CD4-positive, alpha-beta T cell treated with Interleukin-15 for 1 hour (primary cell): ENCODE measurements at regions not wholly inside any gene's neighbourhood (a gene's known extent, or its start where the extent isn't known, plus 50 kb on each side); places are given as distances from the start of the nearest gene placed in this dataset.

Experiments
- DNase-seq: peaks from one replicate; pipeline ENCODE4 v3.0.0-alpha.2; 2020

DNA sequence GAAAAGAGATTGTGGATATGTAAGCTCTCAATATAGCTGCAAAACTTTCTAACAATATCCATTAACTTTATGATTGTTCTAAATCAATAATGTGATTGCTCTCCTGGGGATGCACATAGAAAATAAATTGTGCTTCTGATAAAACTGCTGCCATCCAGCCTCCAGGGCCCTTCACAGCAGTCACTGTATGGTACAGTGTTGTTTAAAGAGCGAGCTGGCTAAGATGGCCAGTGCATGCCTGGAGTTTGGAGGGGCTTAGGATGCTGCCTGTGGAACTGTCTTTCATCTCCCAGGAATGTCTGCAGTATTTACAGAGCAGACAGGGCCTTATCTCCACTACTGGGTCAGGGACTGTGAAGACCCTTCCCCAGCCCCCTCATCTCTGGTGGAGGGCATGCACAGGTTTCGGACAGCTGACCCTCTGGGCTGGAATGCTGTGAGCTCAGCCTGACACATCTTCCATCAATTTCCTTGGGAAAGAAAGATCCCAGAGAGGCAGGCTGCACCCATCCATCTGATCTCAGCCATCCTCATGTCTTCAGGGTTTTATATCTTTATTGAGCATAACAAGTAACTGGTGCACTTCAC lies 137.0 kb downstream of the PLPP3 start:
- DNase-seq, result no peak

DNA sequence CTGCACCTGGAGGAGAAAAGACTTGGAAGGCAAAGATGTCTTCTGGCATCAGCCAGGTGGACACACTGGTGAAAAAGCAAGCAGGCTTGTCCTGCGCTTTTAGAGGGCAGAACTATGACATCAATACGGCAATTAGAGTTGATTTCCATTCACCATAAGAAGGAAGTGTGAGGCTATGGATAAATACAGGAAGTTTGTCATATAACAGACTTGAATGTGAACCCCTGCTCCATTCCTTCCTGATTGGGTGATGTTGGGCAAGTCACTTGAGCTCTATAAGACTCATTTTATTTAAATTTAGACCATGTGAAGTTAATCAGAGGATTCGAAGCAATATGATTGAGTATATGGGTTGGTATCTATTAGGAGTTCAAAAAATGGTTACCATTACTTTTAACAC lies 137.8 kb downstream of the PLPP3 start:
- DNase-seq, result no peak

DNA sequence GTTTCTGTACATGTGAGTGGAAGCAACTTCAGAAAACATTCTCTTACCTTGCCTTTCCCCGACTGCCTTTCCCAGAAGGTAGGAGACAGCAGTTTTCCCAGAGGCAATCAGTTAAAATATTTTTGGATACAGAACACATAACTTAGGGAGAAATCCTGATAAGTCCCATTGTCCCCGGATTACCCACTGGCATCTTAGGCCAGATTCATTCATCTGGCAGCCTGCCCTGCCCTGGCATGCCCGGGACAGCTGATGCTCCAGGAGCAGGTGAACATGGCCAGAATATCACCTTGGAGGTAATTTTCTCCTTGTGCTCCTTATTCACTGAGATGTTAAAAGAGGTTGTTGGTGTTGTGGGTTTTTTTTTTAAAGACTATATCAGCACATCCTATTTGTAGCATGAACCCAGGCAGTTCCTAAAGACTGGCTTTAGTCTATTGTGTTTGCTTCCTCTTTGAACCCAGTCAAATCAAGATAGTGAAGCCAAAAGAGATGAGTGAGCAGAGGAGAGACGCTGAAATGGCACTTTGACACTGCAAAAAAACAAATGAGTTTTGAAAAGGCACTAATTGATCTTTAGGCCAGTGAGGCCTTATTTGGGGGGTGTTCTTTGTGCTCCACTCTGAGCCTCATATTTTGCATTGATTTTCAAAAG lies 139.6 kb downstream of the PLPP3 start:
- DNase-seq, result no peak

DNA sequence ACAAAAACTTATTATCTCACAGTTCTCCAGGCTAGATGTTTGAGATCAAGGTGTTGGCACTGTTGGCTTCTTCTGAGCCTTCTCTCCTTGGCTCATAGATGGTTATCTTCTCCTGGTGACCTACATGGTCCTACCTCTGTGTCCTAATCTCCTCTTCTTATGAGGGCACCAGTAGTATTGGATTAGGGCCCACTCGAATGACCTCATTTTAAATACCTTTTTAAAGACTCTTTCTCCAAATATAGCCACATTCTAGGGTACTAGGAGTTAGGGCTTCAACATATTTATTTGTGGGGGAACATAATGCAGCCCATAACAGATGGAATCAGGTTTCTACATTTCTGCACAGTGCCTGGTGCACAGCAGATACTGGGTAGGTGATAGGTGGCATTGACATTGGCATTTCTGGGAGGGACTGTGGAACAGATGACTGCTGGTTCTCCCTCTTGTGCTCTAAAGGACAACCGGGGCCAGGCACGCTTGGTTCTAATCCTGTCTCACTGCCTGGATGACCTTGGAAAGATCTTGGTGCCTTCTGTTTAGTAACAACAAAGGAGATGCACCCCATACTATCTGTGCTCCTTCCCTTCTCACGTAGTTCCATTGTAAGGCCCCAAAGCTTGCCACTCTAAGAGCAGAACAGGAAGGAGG lies 140.3 kb downstream of the PLPP3 start:
- DNase-seq, result no peak

DNA sequence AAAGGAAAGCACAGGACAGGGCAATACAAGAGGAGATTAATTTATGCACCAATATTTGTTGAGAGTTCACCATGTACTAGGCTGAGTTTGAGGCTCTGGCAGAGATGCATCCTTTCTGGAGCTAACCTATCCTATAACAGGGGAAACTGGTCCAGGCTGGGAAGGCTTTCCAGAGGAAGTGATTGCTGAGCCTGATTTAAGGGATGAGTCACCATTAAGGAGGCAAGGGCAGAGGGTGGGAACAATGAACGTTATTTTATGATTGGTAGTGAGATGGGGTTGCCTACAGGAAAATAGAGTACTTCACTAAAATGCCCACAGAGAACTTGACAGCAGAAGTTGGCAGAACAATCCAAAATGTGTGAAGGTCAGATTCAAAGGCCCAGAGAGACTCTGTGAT lies 141.4 kb downstream of the PLPP3 start:
- DNase-seq, result no peak

DNA sequence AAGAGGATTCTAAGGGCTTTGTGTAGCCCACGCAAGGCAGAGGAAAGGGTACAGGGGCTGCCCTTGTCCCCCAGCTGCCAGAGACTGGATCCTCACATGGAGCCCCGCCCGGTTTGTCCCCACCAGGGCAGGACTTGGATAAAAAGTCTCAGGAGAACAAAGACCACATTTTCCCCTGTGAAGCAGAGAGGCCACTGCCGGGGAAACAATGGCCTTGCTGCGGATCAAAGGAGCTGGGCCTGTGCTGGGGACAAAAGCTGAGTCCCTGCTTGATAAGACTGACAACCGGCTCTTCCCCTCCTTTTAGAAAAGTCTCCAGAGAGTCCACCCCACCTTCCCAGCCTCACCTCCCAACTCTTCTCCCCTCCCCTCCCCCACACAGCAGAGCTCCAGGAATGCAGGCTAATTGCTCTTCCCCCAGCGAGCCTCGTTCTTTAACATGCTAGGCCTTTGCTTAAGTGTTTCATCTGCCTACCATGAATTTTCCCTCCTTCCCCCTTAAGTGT lies 142.4 kb downstream of the PLPP3 start:
- no peak for DNase-seq

DNA sequence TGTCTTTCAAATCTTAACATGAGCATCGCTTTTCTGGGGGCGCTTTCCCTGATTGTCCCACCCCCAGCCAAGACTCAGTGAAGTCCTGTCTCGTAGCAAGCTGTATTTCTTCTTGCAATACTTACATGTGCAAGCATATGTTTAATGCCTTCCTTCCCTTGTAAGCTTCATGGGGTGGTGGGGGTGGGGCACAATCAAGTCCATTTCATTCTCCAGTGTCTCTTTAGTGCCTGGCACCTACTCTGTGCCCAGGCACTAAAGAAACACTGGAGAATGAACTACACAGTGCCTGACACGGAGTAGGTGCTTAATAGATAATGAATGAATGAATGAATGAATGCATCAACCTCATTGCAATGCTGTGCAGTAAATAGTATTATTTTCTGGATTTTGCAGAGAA lies 143.1 kb downstream of the PLPP3 start:
- DNase-seq, result no peak

DNA sequence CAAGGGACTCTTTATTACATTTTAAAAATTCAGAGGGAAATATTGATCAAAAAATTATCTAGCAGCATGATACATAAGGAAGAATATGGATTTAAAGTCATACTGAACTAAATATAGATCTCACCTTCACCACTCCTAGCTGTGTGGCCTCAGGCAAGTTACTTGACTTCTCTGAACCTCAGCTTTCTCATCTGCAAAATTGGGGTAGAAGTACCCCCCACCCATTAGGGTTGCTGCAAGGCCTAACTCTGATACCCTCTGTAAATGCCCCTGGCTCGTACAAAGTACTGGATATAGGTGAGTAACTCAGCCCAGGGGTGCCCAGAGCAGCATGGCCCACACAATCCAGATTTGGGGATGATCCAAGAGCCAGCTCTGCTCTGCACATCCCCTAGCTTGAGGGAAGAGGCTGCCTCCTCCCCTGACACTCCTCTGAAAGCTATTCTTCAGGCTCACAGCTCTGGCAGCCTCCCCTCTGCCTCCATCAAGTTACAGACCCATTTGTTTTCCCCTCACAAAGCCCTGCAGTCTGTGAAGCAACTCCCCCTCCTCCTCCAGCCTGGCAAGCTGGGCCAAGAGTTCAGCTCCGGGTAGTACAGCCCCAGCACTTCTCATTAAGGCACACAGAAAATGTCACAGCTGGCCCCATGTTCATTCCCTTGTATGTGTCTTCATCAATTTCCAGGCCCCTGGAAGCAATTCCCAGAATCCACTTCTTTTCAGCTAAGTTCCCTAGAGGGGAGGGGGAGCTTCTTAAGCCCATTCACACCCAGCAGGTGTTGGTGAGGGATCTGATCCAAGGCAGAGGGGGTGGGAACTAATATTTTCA lies 143.7 kb downstream of the PLPP3 start:
- no peak for DNase-seq

DNA sequence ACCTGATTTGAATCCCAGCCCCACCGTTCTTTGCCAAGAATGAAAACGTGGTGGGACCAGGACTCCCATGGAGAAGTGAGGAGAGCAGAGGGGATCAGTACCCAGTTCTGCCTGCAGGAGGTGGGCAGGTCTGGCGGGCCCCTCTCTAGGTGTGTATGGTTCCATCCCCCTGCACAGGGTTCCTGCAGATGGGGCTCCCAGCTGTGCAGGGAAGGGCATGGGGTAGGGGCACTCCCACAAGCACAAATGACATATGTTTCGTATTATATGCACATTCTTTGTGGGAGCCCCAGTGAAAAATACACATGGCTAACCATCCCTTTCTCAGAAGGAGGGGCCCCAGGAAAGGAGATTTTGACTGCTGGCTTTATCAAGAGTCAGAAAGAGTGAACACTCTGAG lies 144.6 kb downstream of the PLPP3 start:
- no peak for DNase-seq

DNA sequence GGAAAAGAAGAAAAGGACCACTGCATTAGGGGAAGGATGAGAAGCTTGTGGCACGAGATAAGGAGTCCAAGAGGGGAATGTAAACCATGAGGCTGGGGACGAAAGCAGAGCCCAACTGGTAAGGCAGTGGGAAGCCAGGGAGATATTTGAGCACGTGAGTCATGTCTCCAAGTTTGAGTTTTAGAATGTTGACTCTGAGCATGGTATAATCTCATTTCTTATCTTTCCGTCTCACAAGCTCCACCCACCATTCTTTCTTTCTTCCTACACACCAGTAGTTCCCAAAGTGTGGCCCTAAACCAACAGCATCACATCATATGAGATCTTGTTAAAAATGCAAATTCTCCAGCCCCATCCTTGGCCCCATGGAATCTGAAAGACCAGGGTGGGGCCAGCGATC lies 145.3 kb downstream of the PLPP3 start:
- DNase-seq, result no peak

DNA sequence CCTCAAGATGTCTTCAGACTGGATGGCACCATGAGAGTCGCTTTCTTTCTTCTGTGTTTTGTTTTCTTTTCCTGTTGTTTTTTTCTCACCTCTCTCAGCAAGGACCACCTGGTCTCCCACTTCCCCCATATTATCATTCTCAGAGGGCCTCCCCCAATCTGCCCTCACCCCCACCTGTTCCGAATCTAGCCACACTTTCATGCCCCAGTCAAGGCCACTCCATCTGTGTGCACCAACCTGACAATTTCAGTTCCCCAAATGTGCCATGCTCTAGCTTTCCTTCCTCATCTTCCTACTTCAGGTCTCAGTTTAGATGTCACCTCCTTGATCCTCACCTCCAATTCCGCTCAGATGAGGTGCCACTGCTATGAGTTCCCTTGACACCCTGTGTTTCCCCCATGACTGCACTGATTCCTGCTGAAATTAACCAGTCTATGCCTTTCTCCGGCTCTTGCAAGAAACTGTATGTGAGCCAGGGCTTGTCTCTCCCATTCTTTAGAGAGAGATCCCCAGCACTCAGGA lies 146.2 kb downstream of the PLPP3 start:
- peak; percentile 29 for DNase-seq

DNA sequence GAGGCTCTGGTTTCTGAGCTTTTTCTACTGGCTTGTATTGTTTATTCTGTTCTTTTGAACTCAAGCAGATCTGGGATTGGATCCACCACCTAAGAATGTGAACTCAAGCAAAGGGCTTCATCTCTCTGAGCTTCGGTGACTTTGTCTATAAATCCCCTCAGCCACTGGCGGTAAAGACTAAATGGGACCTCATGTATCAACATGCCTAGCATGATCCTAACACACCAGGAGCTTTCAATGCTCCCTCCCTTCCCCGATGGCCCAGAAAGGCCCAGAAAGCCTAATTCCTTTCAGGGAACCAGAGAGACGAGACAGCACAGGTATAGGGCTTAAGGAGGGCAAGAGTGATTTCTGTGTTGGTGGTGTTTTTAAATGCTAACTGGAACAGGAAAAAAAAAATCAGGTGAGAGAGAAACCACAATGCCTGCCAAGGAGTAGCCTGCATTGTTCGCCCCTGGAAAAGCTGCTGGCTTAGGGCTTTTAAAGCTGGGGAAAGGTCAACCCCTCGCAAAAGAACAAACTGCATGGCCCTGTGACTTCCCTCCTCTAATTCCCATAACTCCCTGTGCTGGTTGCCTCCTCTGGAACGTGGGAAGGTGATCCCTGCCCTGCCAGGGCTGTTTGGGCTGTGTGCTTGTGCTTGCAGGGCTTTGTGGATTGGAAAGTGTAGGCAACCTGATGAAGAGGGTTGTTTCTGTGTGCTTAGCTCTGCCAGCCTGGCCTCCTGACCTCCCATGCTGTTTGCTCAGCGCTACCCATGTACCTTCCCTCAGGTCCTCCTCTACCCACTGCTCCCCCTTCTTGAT lies 147.0 kb downstream of the PLPP3 start:
- no peak for DNase-seq

DNA sequence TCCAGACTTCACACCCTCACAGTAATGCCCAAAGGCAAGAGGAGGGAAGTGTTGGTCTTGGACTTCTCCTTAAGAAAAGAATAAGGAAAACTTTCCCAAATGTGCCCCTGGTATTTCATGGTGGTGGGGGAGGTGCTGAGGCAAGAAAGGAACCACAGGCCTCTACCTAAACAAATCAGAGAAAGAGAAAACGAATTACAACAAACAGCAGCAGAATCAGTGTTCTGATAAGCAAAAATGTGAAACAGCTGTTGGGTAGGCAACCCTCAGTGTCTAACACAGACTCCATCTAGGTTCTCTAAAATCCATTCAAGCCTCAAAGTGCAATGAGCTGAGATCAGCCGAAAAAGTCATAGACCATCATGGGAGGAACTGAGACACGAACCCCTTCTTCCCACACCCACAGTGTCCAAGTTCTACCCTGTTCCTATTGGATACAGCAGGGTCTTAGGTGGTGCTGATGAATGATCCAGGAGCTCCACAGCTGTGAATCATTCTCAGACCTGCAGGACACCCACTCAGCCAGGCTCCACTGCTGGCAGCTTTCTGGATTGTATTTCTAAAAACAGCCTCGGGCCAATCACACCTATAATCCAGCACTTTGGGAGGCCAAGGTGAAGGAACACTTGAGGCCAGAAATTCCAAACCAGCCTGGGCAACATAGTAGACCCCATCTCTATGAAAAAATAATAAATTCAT lies 149.1 kb downstream of the PLPP3 start:
- no peak for DNase-seq

DNA sequence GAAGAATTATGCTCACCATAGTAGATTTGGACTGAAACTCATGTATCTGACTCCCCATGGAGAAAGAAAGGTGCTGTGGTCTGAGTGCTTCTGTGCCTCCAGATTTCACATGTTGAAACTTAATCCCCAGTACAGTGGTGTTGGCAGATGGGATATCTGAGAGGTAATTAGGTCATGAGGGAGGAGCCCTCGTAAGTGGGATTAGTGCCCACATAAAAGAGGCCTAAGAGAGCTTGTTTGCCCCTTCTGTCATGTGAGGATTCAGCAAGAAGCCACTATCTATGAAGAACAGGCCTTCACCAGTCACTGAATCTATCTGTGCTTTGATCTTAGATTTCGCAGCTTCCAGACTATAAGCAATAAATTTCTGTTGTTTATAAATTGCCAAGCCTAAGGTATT lies 150.1 kb downstream of the PLPP3 start:
- DNase-seq, result no peak

DNA sequence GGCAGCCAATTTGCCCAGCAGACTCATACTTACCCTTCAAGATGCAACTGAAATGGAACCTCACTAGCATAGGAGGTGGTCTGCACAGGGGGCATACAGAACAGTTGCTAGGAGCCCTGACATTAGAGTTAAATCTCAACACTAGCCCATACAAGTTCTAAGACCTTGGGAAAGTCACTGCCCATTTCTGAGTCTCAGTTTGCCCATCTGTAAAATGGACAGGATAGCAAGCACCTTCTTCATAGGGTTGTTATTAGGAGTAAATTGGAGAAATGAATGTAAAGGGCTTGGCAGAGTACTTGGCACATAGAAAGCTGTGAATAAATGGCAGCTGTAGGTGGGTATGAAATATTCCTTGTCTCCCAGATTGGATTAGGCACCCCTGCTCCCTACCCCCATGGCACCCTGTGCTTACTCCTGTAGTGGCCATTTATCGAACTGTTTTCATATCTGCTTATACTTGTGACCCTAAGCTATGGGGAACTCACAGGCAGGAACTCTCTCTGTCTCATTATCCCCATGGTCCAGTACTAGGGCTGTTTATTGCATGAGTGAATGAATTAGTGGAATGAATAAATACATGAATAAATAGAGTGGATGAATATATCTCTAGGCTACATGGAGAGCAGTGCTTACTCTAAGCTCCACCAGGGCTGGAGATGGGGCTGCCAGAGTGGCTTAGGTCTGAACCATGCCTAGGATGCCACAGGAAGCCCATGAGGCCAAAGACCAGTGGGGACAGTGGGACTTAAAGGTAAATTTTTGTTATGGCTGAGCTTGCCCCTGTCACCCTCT lies 152.6 kb downstream of the PLPP3 start:
- no peak for DNase-seq

DNA sequence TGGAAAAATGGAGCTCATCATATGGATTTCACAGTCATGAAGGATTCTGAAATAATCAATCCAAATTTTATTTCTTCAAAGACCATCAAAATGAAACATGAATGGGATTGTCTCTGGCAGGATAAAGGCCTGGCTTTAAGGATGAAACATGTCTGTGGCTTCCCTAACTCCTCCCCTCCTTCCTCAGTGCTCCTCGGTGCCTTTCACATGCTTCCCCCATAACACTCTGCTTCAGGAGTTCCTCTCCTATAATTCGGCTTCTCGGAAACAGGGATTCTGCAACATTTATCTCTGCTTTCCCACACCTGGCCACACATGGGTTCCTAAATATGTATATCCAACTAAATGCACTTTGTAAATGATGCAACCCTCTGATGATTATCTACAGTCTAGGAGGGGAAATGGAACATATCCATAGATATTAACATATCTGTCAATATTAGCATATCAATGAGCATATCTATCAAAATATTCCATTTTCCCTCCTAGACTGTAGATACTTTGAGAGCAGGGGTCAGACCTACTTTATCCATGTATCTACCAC lies 153.8 kb downstream of the PLPP3 start:
- DNase-seq, result no peak

DNA sequence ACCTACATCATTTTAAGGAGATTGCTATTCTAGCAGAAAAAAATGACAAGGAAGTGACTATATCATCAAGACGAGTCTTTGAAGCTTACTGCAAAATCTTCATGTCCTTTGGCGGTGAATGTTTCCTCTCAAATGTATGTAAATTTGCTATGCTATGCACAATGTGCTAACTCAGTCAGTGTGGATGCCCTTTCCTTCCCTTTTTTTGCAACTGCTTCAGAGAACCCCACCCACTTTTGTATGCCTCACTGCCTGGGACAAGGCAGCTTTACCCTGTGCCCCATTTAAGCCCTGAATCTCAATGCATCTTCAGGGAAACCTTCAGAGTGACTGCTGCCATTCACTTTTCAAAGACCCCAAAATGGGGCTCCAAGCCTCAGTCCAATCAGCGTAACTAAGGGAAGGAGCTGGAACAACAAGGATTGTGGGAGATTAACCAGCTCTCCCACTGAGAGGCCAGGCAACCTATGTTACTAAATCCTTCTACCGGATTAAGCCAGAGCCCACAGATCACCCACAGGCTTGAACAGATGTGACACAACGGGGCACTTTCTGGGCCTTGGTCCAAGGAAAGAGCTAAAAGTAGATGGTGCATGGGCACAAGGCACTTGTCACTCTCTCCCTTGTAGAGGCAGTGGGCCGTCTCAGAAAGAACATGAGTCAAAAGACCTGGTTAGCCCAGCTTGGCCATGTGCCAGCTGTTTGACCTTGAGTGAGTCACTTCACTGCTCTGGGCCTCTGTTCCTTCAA lies 154.4 kb downstream of the PLPP3 start:
- peak; percentile 53 for DNase-seq

DNA sequence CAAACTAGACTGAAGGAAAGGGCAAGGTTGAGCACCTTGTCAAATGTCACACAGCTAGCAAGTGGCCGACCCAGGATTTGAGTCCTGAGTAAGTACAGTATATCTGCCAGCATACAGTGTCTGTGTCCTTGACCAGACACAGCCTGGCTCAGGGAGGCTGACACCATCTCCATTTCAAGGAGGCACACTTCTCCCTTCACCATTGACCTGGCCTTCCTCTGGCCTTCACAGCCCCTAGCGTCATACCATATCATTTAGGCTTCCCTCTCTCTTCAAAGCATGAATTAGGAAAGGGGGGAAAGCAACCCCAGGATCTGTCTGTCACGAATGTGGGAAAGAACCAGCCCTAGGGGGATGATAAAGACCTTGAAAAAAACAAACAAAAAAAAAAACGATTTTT lies 155.6 kb downstream of the PLPP3 start:
- no peak for DNase-seq

DNA sequence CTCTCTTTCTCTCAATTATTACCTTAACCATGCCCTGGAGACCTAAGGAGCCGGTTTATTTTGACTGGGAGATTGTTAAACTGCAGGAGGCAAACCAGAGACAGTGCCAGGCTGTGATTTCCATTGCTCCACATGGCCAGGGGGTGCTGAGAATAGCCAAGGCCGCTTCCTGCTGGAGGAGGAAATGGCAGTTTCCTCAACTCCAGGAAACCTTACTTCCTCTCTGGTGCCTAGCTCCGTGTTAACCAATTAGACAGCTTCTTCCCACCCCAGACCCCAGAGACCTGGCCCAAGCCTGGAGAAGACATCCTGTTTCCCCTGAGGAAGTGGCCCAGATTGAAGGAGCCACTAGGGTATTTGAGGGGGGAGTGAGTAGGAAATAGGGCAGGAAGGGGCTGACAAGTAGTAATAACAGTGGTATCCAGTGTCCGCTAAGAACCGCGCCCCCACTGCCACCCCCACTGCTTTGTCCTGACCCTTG lies 161.2 kb downstream of the PLPP3 start:
- no peak for DNase-seq

DNA sequence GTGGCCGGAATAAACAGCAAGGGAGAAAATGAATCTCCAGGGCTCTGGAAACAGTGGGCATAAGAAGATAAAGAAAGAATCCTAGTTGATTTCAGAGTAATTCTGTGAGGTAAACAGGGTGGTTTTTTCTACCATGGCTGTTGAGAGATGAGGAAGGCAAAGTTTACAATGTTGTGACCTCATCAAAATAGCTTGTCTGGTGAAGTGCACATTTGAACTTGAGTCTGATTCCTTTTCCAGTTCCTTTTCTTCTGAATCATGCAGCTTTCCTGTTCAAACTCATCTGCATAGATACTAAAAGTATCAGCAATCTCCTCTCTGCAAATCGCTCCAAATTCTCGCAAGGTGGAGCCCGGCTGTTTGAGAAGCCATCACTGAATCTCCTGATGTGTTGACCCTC lies 161.7 kb downstream of the PLPP3 start:
- DNase-seq, result no peak
